ENCODE measurements at regions not wholly inside any gene's neighbourhood (a gene's known extent, or its start where the extent isn't known, plus 50 kb on each side); places are given as distances from the start of the nearest gene placed in this dataset.

GRCh38 chr2:181241366-181241765 is 215.8 kb upstream of the ITGA4 start:
- Mint-ChIP-seq H3K4me3 (ENCODE audit: unreplicated experiment) (no peak overlapping the region), H3K36me3 (ENCODE audit: low read depth, unreplicated experiment) (no peaks in the 10 kb centered on the region), H3K9me3 (ENCODE audit: unreplicated experiment) (no peaks in the 10 kb centered on the region), H3K4me1 (ENCODE audit: unreplicated experiment) (no peaks in the 10 kb centered on the region), H3K27ac (ENCODE audit: unreplicated experiment) (no peak overlapping the region), H3K27me3 (ENCODE audit: unreplicated experiment) (no peaks in the 10 kb centered on the region)
- TF ChIP-seq, protein P1, sequence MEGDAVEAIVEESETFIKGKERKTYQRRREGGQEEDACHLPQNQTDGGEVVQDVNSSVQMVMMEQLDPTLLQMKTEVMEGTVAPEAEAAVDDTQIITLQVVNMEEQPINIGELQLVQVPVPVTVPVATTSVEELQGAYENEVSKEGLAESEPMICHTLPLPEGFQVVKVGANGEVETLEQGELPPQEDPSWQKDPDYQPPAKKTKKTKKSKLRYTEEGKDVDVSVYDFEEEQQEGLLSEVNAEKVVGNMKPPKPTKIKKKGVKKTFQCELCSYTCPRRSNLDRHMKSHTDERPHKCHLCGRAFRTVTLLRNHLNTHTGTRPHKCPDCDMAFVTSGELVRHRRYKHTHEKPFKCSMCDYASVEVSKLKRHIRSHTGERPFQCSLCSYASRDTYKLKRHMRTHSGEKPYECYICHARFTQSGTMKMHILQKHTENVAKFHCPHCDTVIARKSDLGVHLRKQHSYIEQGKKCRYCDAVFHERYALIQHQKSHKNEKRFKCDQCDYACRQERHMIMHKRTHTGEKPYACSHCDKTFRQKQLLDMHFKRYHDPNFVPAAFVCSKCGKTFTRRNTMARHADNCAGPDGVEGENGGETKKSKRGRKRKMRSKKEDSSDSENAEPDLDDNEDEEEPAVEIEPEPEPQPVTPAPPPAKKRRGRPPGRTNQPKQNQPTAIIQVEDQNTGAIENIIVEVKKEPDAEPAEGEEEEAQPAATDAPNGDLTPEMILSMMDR (IDR thresholded peaks at IDR 0.05; ENCODE audit: unreplicated experiment): no peak
- no peak for DNase-seq (ENCODE audit: low spot score)

DNA sequence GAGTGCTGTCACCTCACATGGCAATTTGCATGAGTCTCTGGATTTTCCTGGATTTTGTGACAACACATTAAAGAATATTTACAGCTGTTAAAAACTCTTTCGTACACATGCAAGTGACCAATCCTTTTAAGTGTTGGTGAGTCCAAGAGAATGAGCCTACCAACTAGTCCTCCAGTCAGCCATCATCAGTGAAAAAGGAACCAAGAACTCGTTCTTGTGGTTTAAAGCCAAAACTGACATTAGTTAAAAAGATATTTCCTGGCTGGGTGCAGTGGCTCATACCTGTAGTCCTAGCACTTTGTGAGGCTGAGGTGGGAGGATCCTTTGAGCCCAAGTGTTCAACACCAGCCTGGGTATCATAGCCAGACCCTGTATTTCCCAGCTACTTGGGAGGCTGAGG is 215.4 kb upstream of the ITGA4 start:
- Mint-ChIP-seq H3K4me3 (ENCODE audit: unreplicated experiment) (no peak overlapping the region), H3K9me3 (ENCODE audit: unreplicated experiment) (no peaks in the 10 kb centered on the region), H3K4me1 (ENCODE audit: unreplicated experiment) (no peaks in the 10 kb centered on the region), H3K27ac (ENCODE audit: unreplicated experiment) (no peak overlapping the region), H3K36me3 (ENCODE audit: low read depth, unreplicated experiment) (no peaks in the 10 kb centered on the region), H3K27me3 (ENCODE audit: unreplicated experiment) (no peaks in the 10 kb centered on the region)
- DNase-seq (ENCODE audit: low spot score): no peak
- TF ChIP-seq, protein P1 (IDR thresholded peaks at IDR 0.05; ENCODE audit: unreplicated experiment): no peak

DNA sequence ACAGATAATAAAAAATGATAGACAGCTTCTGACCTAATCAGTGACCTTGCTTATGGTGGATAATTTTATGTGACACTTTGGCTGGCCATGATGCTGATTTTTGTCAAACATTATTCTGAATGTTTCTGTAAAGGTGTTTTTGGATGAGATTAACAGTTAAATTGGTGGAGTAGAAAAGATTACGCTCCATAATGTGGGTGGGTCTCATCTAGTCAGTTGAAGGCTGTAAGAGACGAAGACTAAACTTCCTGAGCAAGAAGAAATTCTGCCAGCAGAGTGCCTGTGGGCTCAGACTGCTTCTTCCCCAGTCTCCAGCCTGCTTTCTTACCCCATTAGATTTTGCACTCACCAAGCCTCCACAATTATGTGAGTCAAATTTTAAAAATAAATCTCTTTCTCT is 214.9 kb upstream of the ITGA4 start:
- H3K4me3 Mint-ChIP-seq (ENCODE audit: unreplicated experiment): no peak overlapping the region
- H3K4me1 Mint-ChIP-seq (ENCODE audit: unreplicated experiment): no peaks in the 10 kb centered on the region
- H3K9me3 Mint-ChIP-seq (ENCODE audit: unreplicated experiment): no peaks in the 10 kb centered on the region
- no peaks in the 10 kb centered on the region for H3K36me3 Mint-ChIP-seq (ENCODE audit: low read depth, unreplicated experiment)
- TF ChIP-seq, protein P1 (IDR thresholded peaks at IDR 0.05; ENCODE audit: unreplicated experiment): no peak
- no peaks in the 10 kb centered on the region for H3K27me3 Mint-ChIP-seq (ENCODE audit: unreplicated experiment)
- no peak for DNase-seq (ENCODE audit: low spot score)
- H3K27ac Mint-ChIP-seq (ENCODE audit: unreplicated experiment): no peak overlapping the region

GRCh38 chr2:181243319-181243718 is 213.9 kb upstream of the ITGA4 start:
- no peak for DNase-seq (ENCODE audit: low spot score)
- TF ChIP-seq, protein P1 (IDR thresholded peaks at IDR 0.05; ENCODE audit: unreplicated experiment): no peak
- no peaks in the 10 kb centered on the region for H3K36me3 Mint-ChIP-seq (ENCODE audit: low read depth, unreplicated experiment)

DNA sequence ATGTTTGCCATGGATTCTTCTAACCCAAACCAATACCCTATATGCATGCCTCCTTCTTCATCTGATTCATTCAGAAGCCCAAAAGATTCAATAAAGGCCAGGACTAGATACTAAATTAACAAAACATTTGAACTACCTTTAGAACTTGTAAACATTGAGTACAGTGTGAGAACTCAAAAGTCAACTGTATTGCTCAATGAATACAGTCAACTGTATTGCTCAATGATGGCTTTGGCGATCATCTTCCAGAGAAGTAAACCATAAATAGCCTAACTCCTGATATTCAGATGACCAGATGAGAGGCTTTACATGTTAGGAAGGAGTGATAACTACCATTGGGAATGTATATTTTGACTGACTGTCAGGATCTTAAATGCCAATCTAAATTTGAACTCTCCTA is 206.5 kb upstream of the ITGA4 start:
- Mint-ChIP-seq H3K4me3 (ENCODE audit: unreplicated experiment) (no peak overlapping the region), H3K9me3 (ENCODE audit: unreplicated experiment) (no peaks in the 10 kb centered on the region), H3K4me1 (ENCODE audit: unreplicated experiment) (no peaks in the 10 kb centered on the region), H3K27me3 (ENCODE audit: unreplicated experiment) (no peaks in the 10 kb centered on the region), H3K27ac (ENCODE audit: unreplicated experiment) (no peak overlapping the region), H3K36me3 (ENCODE audit: low read depth, unreplicated experiment) (no peaks in the 10 kb centered on the region)
- DNase-seq (ENCODE audit: low spot score): no peak
- TF ChIP-seq, protein P1 (IDR thresholded peaks at IDR 0.05; ENCODE audit: unreplicated experiment): no peak

More at GRCh38 chr2:181243319-181243718, 213.9 kb upstream of the ITGA4 start:
- Mint-ChIP-seq H3K27ac (ENCODE audit: unreplicated experiment) (no peak overlapping the region), H3K27me3 (ENCODE audit: unreplicated experiment) (no peaks in the 10 kb centered on the region), H3K4me3 (ENCODE audit: unreplicated experiment) (no peak overlapping the region), H3K4me1 (ENCODE audit: unreplicated experiment) (no peaks in the 10 kb centered on the region), H3K9me3 (ENCODE audit: unreplicated experiment) (no peaks in the 10 kb centered on the region)
